NCI-H748 (cell line): ENCODE measurements at regions not wholly inside any gene's neighbourhood (a gene's known extent, or its start where the extent isn't known, plus 50 kb on each side); places are given as distances from the start of the nearest gene placed in this dataset.

Experiments
- DNase-seq: peaks from one replicate; lab custom pipeline; 2025; ENCODE audit not compliant: unreplicated experiment; lab: John Stamatoyannopoulos, UW

GRCh38 chr5:125402787-125403186 lies 656.3 kb upstream of the ZNF608 start:
- DNase-seq, result no peak

DNA sequence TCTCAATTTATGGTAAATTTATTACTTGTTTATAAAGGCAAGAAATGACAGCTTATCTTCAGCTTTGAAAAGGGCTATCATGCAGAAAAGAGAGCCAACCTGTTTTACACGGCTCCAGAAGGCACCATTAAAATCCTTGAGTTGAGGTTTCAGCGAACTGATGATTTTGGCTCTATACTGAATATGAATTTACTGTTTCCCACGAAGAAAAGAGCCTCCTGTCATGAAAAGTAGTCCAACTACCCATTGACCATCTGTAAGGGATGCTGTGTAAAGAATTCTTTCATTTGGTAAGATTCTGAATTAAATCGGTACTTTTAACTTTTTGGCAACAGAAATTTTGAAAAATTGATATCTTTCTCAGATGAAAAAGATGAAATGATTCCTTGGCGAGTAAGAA lies 657.6 kb upstream of the ZNF608 start:
- no peak for DNase-seq

GRCh38 chr5:125408448-125409233 lies 662.2 kb upstream of the ZNF608 start:
- peak; percentile 75 for DNase-seq

- peak; percentile 97 for DNase-seq
Observed at GRCh38 chr5:125409234-125409860, 662.9 kb upstream of the ZNF608 start.

DNA sequence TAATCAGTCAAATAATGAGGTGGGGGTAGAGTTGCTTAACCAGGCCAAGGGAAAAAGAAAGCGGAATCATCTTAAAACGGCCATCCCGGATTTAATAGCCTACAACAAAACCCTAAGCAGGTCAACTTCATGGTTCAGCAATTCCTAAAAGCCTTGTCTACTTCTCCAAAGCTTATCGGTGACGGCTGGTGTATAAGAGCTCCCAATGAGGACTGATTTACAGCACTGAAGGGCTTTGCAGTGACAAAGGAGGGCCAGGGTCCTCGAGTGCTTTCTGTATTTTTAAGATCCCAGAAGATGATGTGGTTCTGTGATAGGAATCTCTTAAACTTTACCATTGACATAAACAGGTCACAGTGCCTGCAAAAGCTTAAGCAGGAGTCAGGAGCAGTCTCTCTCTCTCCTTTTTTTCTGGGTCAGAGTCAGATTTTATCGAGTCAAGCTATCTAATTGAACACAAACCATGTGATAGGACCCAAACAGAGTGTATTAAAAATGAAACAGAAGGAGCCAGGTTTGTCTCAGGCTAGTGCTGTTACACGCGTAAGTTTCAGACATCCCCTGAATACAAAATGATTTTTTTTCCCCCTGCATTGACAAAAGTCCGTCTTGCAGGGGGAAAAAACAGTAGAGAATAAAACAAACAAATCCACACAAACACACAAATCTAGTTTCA lies 663.6 kb upstream of the ZNF608 start:
- peak; percentile 91 for DNase-seq

- DNase-seq, result peak; percentile 59
Observed at GRCh38 chr5:125410537-125411070, 664.2 kb upstream of the ZNF608 start.

DNA sequence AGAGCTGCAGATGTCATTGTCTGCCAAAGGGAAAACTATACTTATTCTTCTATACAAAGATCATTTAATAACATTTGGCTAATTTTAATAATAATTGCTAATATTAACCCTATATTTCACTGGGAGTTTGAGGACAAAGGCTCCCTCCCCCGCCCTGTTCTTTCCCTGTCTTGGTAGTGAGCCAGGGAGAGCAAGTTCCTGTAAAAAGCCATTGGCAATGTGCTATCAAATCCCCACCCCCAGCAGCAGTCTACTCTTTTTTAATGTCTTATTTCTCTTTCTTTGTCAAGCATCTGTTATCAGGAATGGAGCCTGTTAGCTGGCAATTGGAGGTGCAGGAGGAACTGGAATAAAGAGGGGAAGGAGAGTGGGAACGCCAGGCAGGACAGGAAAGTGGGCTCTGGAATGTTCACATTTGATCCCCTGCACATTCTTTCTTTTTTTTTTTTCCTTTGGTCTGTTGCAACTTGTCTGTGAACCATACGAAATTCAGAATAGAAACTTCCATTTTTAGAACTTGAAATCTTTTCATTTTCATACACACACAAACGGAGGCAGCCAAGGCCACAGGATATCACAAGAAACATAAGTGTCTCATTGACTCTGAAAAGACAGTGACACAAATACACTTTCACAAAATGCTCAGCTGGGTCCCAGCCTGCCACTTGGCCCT lies 664.8 kb upstream of the ZNF608 start:
- peak; percentile 50 for DNase-seq

- peak; percentile 14 for DNase-seq
Observed at GRCh38 chr5:125411744-125412560, 665.5 kb upstream of the ZNF608 start.

GRCh38 chr5:125412561-125413495 lies 666.4 kb upstream of the ZNF608 start:
- DNase-seq, result peak; percentile 96

DNA sequence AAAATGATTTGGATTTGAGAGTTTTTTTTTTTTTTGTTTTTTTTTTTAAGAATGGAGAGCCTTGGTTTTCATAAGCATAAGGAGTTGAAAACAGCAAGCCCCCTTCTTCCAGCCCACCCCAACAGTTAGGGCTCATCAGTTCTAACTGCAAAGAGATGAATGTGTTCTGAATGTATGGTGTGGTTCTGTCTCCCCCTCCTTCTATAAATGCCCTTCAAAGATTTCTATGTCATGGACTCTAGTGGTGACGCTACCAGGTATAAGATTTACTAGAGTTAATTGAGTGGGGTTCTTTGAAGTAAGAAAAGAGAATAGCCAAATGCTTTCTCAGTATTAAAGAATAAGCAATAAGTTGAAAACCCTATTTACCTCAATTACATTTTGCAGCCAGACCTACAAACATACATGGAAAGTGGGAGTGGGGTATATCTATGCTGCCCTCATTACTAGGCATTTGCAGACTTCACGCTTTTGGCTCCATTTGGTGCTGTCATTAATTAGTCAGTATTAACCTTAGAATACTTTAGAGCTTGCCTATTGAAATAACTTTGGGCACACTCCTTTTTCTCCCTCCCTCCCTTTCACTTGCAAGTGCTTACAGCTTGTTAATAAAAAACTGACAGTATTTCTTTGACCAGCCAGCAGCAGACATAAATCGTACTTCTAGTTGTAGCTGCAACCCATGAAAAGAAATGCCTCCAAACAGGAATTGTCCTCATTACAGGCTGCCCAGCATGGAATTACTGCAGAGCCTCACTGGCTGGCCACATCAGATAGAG lies 667.2 kb upstream of the ZNF608 start:
- no peak for DNase-seq

- no peak for DNase-seq
Observed at GRCh38 chr5:125415126-125415525, 668.7 kb upstream of the ZNF608 start.

GRCh38 chr5:125416055-125416454 lies 669.6 kb upstream of the ZNF608 start:
- DNase-seq, result no peak

GRCh38 chr5:125421006-125421405 lies 674.6 kb upstream of the ZNF608 start:
- no peak for DNase-seq

GRCh38 chr5:125422342-125422741 lies 675.9 kb upstream of the ZNF608 start:
- DNase-seq, result peak; percentile 34

DNA sequence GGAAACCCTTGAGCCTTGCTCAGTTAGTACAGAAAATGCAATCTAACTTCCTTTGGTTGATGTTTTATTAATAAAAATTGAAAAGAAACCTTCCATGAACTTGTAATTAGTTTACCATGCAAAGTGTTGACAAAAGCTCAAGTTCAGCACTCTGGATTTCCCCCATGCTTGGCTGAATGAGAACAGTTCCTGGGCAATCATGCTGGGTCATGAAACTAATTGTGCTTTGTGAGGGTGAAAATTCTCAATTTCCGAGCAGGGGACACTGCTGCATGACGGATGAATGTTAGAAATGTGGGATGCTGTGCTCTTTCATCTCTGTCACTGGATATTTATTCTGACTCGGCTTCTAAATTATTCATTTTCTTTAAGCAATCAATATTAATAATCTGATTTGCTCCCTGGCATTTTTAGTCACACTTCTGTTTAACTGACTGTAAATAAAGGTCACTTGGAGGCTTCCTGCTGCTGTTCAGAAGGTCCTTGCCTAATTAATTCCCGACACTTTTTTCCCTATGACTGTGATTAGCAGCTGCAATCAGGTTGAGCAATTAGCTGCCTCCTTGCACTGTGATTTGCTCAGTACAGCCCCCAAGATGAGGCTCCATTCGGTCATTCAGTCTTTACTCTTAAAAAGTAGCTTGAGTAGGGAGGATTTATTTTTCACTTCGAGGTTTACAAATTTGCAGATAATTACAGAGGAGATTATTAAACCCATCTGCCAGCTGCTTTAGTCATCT lies 678.1 kb upstream of the ZNF608 start:
- peak; percentile 27 for DNase-seq

DNA sequence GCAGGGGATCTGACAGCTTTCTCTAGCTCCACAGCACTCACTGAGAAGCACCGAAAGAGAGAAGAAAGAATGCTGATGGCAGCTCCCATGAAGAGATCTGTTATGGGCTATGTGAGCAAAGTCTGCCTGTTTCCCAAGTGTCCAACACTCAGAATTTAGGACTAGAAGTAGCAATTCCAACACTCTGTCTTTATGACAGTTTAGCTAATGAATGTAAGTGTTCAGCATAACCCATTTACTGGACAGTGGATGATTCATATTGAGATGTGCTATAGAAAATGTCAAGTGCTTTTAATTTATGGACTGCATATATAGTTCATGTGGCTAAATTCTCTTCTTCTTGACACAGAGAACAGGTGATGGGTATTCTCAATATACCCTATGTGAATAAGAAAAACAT lies 683.1 kb upstream of the ZNF608 start:
- DNase-seq, result no peak

DNA sequence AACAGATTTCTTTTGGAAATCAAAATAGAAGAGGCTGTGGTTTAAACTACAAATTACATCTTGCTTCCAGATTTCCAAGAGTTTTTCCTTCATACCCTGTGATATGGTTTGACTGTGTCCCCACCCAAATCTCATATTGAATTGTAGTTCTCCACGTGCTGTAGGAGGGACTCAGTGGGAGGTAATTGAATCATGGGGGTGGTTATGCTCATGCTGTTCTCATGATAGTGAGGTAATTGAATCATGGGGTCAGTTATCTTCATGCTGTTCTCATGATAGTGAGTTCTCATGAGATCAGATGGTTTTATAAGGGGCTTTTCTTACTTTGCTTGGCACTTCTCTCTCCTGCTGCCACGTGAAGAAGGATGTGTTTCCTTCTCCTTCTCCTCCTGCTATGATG lies 687.0 kb upstream of the ZNF608 start:
- no peak for DNase-seq

- no peak for DNase-seq
Observed at GRCh38 chr5:125439243-125439642, 692.8 kb upstream of the ZNF608 start.
